Stromal cell of bone marrow (primary cell): ENCODE measurements at regions not wholly inside any gene's neighbourhood (a gene's known extent, or its start where the extent isn't known, plus 50 kb on each side); places are given as distances from the start of the nearest gene placed in this dataset.
"Not testable (repeated sequence)": the region's sequence is repeated elsewhere in the genome, so short reads cannot be mapped to it uniquely, and the experiment has no call there.

Experiments used
- DNase-seq: peaks from one replicate; pipeline ENCODE4 v3.0.0-alpha.2; 2012; ENCODE audit warnings: low read depth

GRCh38 chr18:51248685-51249084, 51.2 kb upstream of the MEX3C start:
- no peak for DNase-seq

GRCh38 chr18:51250006-51250405, 52.5 kb upstream of the MEX3C start:
- no peak for DNase-seq

- no peak for DNase-seq
Observed at GRCh38 chr18:51250458-51251024, 53.1 kb upstream of the MEX3C start.

- no peak for DNase-seq
Observed at GRCh38 chr18:51251625-51252024, 54.1 kb upstream of the MEX3C start.

GRCh38 chr18:51253476-51253875, 56.0 kb upstream of the MEX3C start:
- no peak for DNase-seq

- no peak for DNase-seq
Observed at GRCh38 chr18:51255693-51256092, 58.2 kb upstream of the MEX3C start.

- DNase-seq = no peak
Observed at GRCh38 chr18:51257150-51257549, 59.7 kb upstream of the MEX3C start.

- DNase-seq = no peak
Observed at GRCh38 chr18:51260118-51260517, 62.6 kb upstream of the MEX3C start.

- DNase-seq = not testable (repeated sequence)
Observed at GRCh38 chr18:51266077-51266476, 68.6 kb upstream of the MEX3C start.

- no peak for DNase-seq
Observed at GRCh38 chr18:51266773-51267172, 69.3 kb upstream of the MEX3C start.

GRCh38 chr18:51273437-51273836, 76.0 kb upstream of the MEX3C start:
- DNase-seq = no peak

- no peak for DNase-seq
Observed at GRCh38 chr18:51275712-51276476, 78.4 kb upstream of the MEX3C start.

- DNase-seq = no peak
Observed at GRCh38 chr18:51278045-51278649, 80.7 kb upstream of the MEX3C start.

- no peak for DNase-seq
Observed at GRCh38 chr18:51279367-51279984, 82.0 kb upstream of the MEX3C start.

GRCh38 chr18:51287818-51288508, 90.5 kb upstream of the MEX3C start:
- no peak for DNase-seq

- no peak for DNase-seq
Observed at GRCh38 chr18:51288582-51288981, 91.1 kb upstream of the MEX3C start.

GRCh38 chr18:51290860-51291259, 93.4 kb upstream of the MEX3C start:
- DNase-seq = no peak

- no peak for DNase-seq
Observed at GRCh38 chr18:51300912-51301311, 103.4 kb upstream of the MEX3C start.

GRCh38 chr18:51301376-51301775, 103.9 kb upstream of the MEX3C start:
- DNase-seq = no peak

- no peak for DNase-seq
Observed at GRCh38 chr18:51316677-51317076, 119.2 kb upstream of the MEX3C start.

GRCh38 chr18:51321696-51322095, 124.2 kb upstream of the MEX3C start:
- DNase-seq = no peak

GRCh38 chr18:51323961-51324360, 126.5 kb upstream of the MEX3C start:
- DNase-seq = no peak
